Body of pancreas (tissue), 4 donors: ENCODE measurements at regions not wholly inside any gene's neighbourhood (a gene's known extent, or its start where the extent isn't known, plus 50 kb on each side); places are given as distances from the start of the nearest gene placed in this dataset.

ENCODE experiments used
- ATAC-seq: fragments of 150-250 bp; one replicate; pipeline ENCODE4 v1.9.1; 2016
- DNase-seq, 4 donors: peaks; one replicate each; pipeline ENCODE4 v3.0.0-alpha.2; 2019
- H3K27ac ChIP-seq, 4 donors: fragments of 200-600 bp; sonication (generic); 1 replicate in 3 of 4; 2 replicates in 1 of 4; pipeline versions ENCODE4 v1.5.1 to v1.6.1; 2016 to 2019; ENCODE audit warnings: mild to moderate bottlenecking in 1 of 4, mixed read lengths in 1 of 4, moderate library complexity in 1 of 4
- H3K27me3 ChIP-seq, 2 donors: fragments of 200-600 bp; sonication (generic); one replicate each; pipeline ENCODE4 v1.6.0; 2016; ENCODE audit warnings: mild to moderate bottlenecking in 1 of 2
- H3K36me3 ChIP-seq, 2 donors: fragments of 200-600 bp; sonication (generic); replicated peaks in 1 of 2; 2 replicates each; pipeline ENCODE4 v1.5.1; 2016; ENCODE audit warnings: low read depth in 2 of 2; ENCODE audit not compliant: insufficient read depth in 1 of 2
- H3K4me1 ChIP-seq: fragments of 200-600 bp; sonication (generic); one replicate; pipeline ENCODE4 v1.6.0; 2016
- H3K4me3 ChIP-seq, 2 donors: fragments of 200-600 bp; sonication (generic); 1 replicate in 1 of 2; 2 replicates in 1 of 2; pipeline ENCODE4 v1.5.1; 2016 to 2019
- H3K9me3 ChIP-seq, 3 donors: fragments of 200-600 bp; sonication (generic); 1 replicate in 2 of 3; 2 replicates in 1 of 3; pipeline ENCODE4 v1.5.1; 2016
- POLR2A ChIP-seq, 3 donors: fragments of 450-650 bp; IDR thresholded peaks; one replicate each; pipeline ENCODE4 v1.6.1; 2016; ENCODE audit warnings: antibody characterized with exemption in 3 of 3, mild to moderate bottlenecking in 2 of 3
- WGBS, 2 donors: methylation state at CpG; one replicate each; pipeline ENCODE4 v1.1.5; 2017; 5-methylcytosine and 5-hydroxymethylcytosine counted together
- intact Hi-C: fragments of 100-400 bp; cut with DNase I; formaldehyde crosslinking; loops from one replicate; pipeline ENCODE4 v1.15.1; 2023
- TF ChIP-seq, protein P1 (sequence below), 7 experiments: fragments of 450-650 bp in 4 of 7; fragments of 200-600 bp in 3 of 7; sonication (generic) in 3 of 7; IDR thresholded peaks; one replicate each; pipeline ENCODE4 v1.5.1; 2016 to 2019; ENCODE audit warnings: antibody characterized with exemption in 7 of 7

DNA sequence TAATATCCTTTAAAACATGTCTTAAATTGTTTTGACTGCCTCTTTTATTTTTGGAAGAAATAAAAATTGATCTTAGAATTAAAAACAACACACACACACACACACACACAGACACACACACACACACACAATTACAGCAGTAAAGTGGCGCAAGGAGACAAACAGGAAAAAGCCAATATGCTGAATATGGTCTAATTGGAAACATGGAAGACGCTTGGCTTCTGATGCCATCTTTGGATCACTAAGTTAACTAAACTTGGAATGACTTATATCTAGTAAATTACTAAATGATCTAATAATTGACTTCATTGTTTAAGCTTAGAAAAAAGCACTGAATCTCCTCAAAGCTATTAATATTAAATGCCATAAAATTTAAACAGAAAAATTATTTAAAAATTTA lies 1093.4 kb downstream of the ADGRL3 start:
- WGBS, 2 donors, result 61 to 74% methylated on average over 2 of the region's 2 CpGs
- Histone ChIP-seq H3K9me3 (no peaks in the 10 kb centered on the region), H3K4me1 (no peaks in the 10 kb centered on the region), H3K27ac (no peak overlapping the region), H3K27me3 (no peaks in the 10 kb centered on the region), H3K4me3 (no peak overlapping the region), H3K36me3 (no peaks in the 10 kb centered on the region)
- intact Hi-C loops, result no loop called here
- no peak for DNase-seq
- TF ChIP-seq, protein P1, sequence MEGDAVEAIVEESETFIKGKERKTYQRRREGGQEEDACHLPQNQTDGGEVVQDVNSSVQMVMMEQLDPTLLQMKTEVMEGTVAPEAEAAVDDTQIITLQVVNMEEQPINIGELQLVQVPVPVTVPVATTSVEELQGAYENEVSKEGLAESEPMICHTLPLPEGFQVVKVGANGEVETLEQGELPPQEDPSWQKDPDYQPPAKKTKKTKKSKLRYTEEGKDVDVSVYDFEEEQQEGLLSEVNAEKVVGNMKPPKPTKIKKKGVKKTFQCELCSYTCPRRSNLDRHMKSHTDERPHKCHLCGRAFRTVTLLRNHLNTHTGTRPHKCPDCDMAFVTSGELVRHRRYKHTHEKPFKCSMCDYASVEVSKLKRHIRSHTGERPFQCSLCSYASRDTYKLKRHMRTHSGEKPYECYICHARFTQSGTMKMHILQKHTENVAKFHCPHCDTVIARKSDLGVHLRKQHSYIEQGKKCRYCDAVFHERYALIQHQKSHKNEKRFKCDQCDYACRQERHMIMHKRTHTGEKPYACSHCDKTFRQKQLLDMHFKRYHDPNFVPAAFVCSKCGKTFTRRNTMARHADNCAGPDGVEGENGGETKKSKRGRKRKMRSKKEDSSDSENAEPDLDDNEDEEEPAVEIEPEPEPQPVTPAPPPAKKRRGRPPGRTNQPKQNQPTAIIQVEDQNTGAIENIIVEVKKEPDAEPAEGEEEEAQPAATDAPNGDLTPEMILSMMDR (IDR thresholded peaks at IDR 0.05), result no peak
- no peak for TF ChIP-seq POLR2A (IDR thresholded peaks at IDR 0.05)
- no peak for ATAC-seq

GRCh38 chr4:62292911-62293310 lies 1092.8 kb downstream of the ADGRL3 start:
- ATAC-seq (no peak), DNase-seq (no peak)
- H3K27ac ChIP-seq, result no peak overlapping the region
- no peaks in the 10 kb centered on the region for H3K9me3 ChIP-seq
- TF ChIP-seq, protein P1 (IDR thresholded peaks at IDR 0.05), result no peak
- no peak for TF ChIP-seq POLR2A (IDR thresholded peaks at IDR 0.05)
- no peak overlapping the region for H3K4me3 ChIP-seq
- H3K4me1 ChIP-seq, result no peaks in the 10 kb centered on the region
- intact Hi-C loops, result no loop called here
- no peaks in the 10 kb centered on the region for H3K36me3 ChIP-seq
- WGBS, 2 donors, result 69 to 78% methylated on average over 14 of the region's 14 CpGs
- no peaks in the 10 kb centered on the region for H3K27me3 ChIP-seq

DNA sequence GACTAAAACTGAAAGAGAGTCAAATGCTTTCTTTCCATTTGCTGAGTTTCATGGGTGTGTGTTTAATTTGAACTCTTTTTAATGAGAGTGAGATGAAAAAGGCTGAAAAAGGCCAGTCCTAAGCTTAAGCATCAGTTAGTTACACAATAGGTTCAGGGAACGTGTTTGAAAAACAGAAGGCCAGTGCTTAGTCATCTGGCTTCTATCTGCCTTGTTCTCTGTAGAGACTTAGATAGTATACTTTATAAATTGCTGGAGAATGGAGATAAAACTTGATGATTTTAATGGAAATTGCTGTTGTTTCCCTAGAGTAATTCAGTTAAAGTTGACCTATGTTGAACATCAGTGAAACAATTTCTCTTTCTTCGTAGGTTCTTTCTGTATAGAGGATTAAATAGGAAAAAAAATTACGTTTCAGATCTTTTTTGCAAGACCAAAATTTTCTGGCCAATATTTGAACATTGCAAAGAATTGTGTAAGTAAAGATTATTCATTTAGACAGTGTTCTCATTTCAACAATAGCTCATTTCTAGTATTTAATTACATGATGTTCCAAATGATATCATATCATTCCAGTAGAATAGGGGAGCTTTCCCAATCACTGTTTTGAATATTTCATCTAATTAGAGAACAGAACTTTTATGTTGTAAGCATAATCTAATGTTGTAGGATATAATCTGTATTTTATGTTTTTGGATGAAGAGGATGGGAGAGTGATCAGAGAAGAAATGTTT lies 1088.8 kb downstream of the ADGRL3 start:
- WGBS, 2 donors, result 37 to 44% methylated on average over 3 of the region's 3 CpGs
- TF ChIP-seq POLR2A (IDR thresholded peaks at IDR 0.05), result no peak
- TF ChIP-seq, protein P1 (IDR thresholded peaks at IDR 0.05), result no peak
- H3K27me3 ChIP-seq, result no peaks in the 10 kb centered on the region
- intact Hi-C loops, result no loop called here
- no peak overlapping the region for H3K27ac ChIP-seq
- no peaks in the 10 kb centered on the region for H3K9me3 ChIP-seq
- H3K4me1 ChIP-seq, result no peaks in the 10 kb centered on the region
- DNase-seq (no peak), ATAC-seq (no peak)
- H3K36me3 ChIP-seq, result no peaks in the 10 kb centered on the region
- H3K4me3 ChIP-seq, result no peak overlapping the region

- no peak overlapping the region for H3K4me3 ChIP-seq
- no peaks in the 10 kb centered on the region for H3K27me3 ChIP-seq
- intact Hi-C loops, result no loop called here
- WGBS, 2 donors, result 50 to 51% methylated on average over 2 of the region's 2 CpGs
- H3K9me3 ChIP-seq, result no peaks in the 10 kb centered on the region
- DNase-seq (no peak), ATAC-seq (no peak)
- no peaks in the 10 kb centered on the region for H3K36me3 ChIP-seq
- TF ChIP-seq, protein P1 (IDR thresholded peaks at IDR 0.05), result no peak
- TF ChIP-seq POLR2A (IDR thresholded peaks at IDR 0.05), result no peak
- H3K4me1 ChIP-seq, result no peaks in the 10 kb centered on the region
- no peak overlapping the region for H3K27ac ChIP-seq
Measured at GRCh38 chr4:62285026-62285425, 1084.9 kb downstream of the ADGRL3 start.

DNA sequence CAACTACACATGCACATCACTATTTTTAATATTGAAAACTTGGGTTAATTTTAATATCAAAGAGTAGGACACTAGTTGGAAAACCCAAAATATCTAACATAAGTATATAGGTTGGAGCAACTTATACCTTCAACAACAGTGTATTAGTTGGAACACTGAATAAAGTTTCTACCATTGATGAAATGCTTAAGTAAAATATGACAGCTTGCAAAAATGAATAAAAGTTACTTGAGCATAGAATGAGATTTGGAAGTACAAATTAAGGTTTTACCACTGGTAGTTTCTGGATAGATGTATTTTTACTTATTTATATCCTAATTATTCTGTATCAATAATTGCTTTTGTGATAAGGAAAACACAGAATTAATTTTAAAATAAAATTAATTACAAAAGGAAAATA lies 1079.6 kb downstream of the ADGRL3 start:
- no peak overlapping the region for H3K27ac ChIP-seq
- no peak overlapping the region for H3K4me3 ChIP-seq
- H3K36me3 ChIP-seq, result no peaks in the 10 kb centered on the region
- DNase-seq (no peak), ATAC-seq (no peak)
- TF ChIP-seq, protein P1 (IDR thresholded peaks at IDR 0.05), result no peak
- TF ChIP-seq POLR2A (IDR thresholded peaks at IDR 0.05), result no peak
- no peaks in the 10 kb centered on the region for H3K9me3 ChIP-seq
- intact Hi-C loops, result no loop called here
- no peaks in the 10 kb centered on the region for H3K27me3 ChIP-seq
- no peaks in the 10 kb centered on the region for H3K4me1 ChIP-seq
